CD4-positive, alpha-beta T cell treated with Interleukin-2 at 100 ng/mL for 4 hours (primary cell): ENCODE measurements at regions not wholly inside any gene's neighbourhood (a gene's known extent, or its start where the extent isn't known, plus 50 kb on each side); places are given as distances from the start of the nearest gene placed in this dataset.
"Not testable (repeated sequence)": the region's sequence is repeated elsewhere in the genome, so short reads cannot be mapped to it uniquely, and the experiment has no call there.

Experiments used
- DNase-seq: peaks from one replicate; pipeline ENCODE4 v3.0.0-alpha.2; 2020; ENCODE audit warnings: low spot score

- DNase-seq: not testable (repeated sequence)
These were observed 256.9 kb downstream of the ANKRD60 start for GRCh38 chr20:57971583-57971982.

GRCh38 chr20:57970856-57971255 lies 257.6 kb downstream of the ANKRD60 start:
- DNase-seq: no peak

GRCh38 chr20:57970116-57970515 lies 258.3 kb downstream of the ANKRD60 start:
- no peak for DNase-seq

GRCh38 chr20:57968120-57968519 lies 258.3 kb upstream of the PMEPA1 start:
- DNase-seq: no peak

- no peak for DNase-seq
These were observed 257.5 kb upstream of the PMEPA1 start for GRCh38 chr20:57967364-57967763.

GRCh38 chr20:57966620-57967019 lies 256.8 kb upstream of the PMEPA1 start:
- DNase-seq: no peak

GRCh38 chr20:57965441-57965840 lies 255.6 kb upstream of the PMEPA1 start:
- no peak for DNase-seq

GRCh38 chr20:57964011-57964862 lies 254.4 kb upstream of the PMEPA1 start:
- DNase-seq: no peak

GRCh38 chr20:57960803-57961575 lies 251.2 kb upstream of the PMEPA1 start:
- DNase-seq: no peak

- DNase-seq: no peak
These were observed 249.8 kb upstream of the PMEPA1 start for GRCh38 chr20:57959589-57959988.

GRCh38 chr20:57959018-57959417 lies 249.2 kb upstream of the PMEPA1 start:
- DNase-seq: no peak

GRCh38 chr20:57958050-57958420 lies 248.2 kb upstream of the PMEPA1 start:
- no peak for DNase-seq

GRCh38 chr20:57957411-57958049 lies 247.7 kb upstream of the PMEPA1 start:
- no peak for DNase-seq

GRCh38 chr20:57953638-57954037 lies 243.8 kb upstream of the PMEPA1 start:
- no peak for DNase-seq

GRCh38 chr20:57952136-57952535 lies 242.3 kb upstream of the PMEPA1 start:
- no peak for DNase-seq

- no peak for DNase-seq
These were observed 241.7 kb upstream of the PMEPA1 start for GRCh38 chr20:57951549-57951948.

- no peak for DNase-seq
These were observed 241.1 kb upstream of the PMEPA1 start for GRCh38 chr20:57950764-57951485.

- DNase-seq: no peak
These were observed 238.6 kb upstream of the PMEPA1 start for GRCh38 chr20:57948180-57948955.

- no peak for DNase-seq
These were observed 237.8 kb upstream of the PMEPA1 start for GRCh38 chr20:57947421-57948179.

- DNase-seq: no peak
These were observed 236.9 kb upstream of the PMEPA1 start for GRCh38 chr20:57946559-57947315.
